Activated CD8-positive, alpha-beta memory T cell treated with anti-CD3 and anti-CD28 coated beads, Interleukin-2, amount 50 U/mL, for 48 hours (primary cell): ENCODE measurements at regions not wholly inside any gene's neighbourhood (a gene's known extent, or its start where the extent isn't known, plus 50 kb on each side); places are given as distances from the start of the nearest gene placed in this dataset.
"Not testable (repeated sequence)": the region's sequence is repeated elsewhere in the genome, so short reads cannot be mapped to it uniquely, and the experiment has no call there.

Experiments used
- DNase-seq: peaks from one replicate; pipeline ENCODE4 v3.0.0-alpha.2; 2020

DNA sequence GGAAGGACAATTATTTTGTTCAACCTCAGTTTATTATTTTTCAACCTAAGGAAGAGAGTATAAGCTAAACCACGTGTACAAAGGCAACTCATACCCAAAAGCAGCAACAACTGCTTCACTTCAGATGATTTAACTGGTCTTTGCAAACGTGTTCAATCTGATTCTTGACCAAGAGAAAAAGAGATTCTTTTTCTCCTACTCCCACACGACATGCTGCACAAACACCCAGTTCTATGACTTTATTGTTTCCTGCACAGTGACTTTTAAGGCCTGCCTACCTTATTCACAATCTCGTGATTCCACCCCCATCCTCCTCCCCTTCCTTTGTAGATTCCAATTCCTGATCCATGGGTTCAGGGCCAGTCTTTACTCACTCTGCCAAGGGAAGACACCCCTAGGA is 1394.8 kb upstream of the ZEB2 start:
- DNase-seq = no peak

DNA sequence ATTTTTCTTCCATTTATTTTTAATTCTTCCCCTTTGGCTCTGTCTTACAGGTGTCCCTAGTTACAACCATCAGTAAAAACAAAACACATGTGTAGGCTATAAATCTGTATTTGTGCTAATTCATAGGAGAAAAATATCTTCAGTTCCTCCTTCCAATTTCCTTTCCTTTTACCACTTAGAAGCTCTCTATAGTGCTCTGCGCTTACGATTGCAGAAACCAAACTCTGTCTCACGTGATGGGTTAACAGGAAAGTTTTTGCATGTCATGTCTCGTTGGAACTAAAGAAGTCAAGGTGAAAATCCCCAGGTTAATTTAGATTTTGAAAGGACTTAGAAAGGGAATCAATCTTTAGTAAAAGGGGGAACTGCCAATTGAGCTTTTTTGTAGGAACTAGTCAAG is 1390.5 kb upstream of the ZEB2 start:
- no peak for DNase-seq

DNA sequence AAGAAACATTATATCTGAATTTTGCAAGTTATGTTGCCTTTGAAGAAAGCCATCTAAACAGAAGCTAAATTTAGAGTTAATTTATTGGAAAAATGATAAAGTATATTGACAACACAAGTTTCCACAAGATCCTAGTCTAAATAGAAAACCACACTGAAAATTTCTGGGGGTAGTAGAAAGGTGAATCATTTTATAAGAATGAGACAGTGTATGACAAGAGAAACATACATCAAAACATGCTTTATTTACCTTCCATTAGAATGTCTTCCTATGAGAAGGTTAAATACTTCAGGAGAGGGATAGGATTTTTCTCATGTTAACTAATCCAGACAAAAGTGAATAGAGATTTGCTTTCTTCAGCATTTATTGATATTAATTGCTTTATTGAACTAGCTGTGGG is 1389.8 kb upstream of the ZEB2 start:
- no peak for DNase-seq

DNA sequence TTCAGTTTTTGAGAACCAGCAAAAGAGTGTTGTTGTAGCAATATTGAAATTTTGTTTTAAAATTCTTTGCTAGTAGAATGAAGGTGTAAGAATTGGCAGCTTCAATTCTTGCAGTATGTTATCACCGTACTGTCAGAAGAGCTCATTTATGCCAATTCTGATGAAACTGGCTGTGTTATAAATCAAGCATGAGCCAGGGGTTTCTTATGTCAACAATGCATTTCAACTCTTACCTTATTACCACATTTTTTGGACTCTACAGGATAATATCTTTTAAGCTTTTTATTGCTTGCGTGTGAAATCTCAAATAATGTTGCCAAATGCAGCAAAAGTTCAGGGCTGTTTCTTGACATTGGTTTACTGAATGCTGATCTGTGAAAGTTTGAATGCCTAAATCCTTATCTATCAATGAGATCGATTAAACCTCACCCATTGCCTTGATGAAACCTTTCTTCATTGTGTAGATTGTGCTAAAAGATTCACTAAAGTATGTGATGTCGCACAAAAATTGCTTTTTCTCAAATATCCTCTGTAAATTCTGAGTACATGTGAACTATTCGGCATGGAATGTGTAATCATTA is 1389.3 kb upstream of the ZEB2 start:
- DNase-seq = no peak

DNA sequence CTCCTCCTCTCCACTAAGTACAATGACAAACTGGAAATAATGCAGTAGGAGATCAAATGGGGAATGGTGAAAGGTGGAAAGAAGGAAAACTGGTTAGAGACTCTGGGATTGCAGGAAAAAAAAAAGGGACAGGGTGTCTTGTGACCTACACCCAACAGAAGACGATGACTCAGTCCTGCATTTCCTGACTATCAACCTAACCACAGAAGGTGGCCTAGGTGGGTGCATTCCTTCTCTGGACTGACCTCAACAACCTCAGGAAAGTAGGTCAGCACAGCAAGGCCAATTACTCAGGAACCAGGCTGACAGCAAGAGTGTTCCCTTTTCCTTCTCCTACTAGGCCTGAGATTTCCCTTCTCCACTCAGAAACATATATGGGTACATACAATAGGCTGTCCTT is 1386.4 kb upstream of the ZEB2 start:
- no peak for DNase-seq

DNA sequence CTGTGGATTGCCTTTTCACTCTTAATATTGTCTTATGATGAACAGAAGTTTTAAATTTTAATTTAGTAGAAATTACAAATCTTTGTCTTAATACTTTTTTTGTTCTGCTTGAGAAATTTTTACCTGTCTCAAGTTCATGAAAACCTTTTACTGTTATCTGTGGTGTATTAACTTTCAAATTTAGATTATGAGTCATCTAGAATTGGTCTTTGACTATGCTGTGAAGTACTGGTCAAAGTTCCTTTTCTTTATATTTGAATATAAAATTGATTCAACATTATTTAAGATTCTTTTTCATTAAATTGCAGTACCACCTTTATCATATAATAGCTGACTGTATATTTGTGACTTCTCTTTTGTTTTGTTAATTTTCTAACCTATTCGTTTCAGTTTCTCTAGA is 1385.5 kb upstream of the ZEB2 start:
- no peak for DNase-seq

DNA sequence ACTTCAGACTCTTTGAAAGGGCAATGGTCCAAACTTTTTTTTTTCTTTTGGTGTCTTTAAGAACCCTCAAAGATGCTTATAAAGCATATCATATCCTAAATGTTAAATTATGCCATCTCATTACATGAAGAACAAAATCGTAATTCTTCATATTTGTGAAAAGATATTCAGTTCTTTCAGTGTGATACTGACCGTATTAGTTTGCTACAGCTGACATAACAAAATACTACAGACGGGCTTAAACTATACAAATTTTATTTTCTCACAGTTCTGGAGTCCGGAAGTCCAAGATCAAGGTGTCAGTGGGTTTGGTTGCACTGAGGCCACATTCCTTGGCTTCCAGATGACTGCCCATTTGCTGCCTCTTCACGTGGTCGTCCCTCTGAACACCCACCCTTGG is 1377.2 kb upstream of the ZEB2 start:
- no peak for DNase-seq

DNA sequence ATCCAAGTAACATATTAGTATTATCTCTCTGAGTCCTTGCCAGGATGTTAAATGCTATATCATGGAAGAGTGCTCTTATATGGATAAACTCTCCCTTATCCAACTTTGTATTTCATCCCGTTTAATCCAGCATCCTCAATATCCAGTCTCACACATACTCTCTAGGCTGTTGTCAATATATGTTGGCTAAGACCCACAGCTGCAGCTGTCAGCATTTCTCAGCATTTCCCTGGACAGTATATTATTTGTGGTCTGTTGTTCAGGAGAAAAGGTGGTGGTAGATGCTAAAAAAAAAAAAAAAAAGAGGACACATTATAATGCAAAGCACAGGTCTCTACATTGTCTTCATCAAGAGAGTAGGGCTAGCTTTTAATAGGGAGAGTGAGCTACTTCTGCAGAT is 1368.0 kb upstream of the ZEB2 start:
- no peak for DNase-seq

DNA sequence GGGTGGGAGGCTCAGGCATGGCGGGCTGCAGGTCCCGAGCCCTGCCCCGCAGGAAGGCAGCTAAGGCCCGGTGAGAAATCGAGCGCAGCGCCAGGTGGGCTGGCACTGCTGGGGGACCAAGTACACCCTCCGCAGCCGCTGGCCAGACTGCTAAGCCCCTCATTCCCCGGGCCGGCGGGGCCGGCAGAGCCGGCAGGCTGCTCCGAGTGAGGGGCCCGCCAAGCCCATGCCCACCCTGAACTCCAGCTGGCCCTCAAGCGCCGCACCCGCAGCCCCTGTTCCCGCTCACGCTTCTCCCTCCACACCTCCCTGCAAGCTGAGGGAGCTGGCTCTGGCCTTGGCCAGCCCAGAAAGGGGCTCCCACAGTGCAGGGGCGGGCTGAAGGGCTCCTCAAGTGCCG is 1361.1 kb upstream of the ZEB2 start:
- DNase-seq = not testable (repeated sequence)

DNA sequence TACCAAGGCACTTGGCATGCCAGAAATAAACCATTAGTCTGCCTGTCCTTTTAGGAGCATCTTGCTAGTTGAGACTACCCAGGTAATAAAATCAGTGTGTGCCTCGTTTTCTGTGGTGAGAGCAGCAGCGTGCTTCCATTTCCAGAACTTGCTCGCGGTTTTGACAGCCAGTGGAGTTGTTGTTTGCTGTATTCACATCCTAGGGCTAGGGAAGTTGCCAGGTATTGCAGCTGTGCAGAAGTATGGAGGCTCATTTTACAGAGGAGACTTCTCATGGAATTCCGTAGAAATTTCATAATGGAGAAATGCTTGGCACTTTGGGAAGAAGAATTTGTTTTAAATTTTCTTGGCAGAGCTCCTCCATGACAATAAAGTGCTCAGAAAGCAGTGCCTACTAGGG is 1355.1 kb upstream of the ZEB2 start:
- no peak for DNase-seq

DNA sequence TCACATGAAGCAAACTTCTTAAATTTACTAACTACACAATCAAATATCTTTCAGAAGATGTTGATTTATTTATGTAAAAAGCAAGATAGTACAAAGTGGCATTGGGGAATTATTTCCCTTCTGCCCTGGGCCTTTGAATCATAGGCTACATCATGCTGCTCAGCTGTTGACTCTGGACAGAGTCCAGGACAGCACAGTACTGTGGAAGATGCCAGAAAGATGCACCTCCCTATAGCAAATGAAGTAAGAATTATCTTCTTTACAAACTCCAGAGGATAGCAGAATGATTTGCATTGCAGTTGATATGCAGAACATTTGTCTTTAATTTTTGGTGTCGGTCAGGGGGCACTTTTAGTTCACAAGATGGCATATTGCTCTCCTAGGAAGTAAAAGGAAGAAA is 1354.5 kb upstream of the ZEB2 start:
- no peak for DNase-seq

DNA sequence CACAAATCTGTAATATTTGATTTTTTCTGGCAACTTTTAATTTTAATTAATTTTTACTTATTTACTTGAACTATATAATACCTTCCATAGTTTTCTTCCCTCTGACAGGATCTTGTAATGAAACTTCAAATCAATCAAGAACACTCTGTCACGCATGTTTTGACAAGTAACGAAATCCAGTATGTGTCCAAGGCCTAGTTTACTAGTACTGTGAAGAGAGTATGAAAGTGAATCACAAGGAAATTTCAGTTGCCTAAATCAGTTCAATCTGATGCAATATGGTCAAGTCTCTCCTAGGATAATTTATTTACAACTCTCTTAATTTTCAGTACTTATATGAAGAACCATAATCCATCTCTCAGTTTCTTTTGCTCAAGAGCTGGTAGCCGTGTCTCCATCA is 1344.6 kb upstream of the ZEB2 start:
- DNase-seq = no peak

DNA sequence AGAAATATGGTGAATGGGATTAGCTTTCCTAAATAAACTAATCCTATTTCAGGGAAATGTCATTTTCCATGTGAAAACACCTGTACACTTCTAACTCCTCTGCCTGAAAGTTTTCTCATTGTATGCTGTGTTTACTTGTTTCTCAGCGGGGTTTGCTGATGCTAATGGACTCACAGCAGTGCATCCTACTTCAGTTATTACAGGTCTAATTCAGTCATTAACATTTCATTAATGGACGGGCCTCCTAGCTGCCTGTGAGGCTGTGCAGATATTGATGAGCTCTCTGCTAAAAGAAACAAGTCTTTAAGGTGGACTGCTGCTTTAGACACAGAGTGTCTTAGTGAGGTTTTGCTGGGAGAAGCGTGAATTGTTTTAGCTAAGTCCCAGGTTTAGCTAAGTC is 1342.0 kb upstream of the ZEB2 start:
- no peak for DNase-seq

DNA sequence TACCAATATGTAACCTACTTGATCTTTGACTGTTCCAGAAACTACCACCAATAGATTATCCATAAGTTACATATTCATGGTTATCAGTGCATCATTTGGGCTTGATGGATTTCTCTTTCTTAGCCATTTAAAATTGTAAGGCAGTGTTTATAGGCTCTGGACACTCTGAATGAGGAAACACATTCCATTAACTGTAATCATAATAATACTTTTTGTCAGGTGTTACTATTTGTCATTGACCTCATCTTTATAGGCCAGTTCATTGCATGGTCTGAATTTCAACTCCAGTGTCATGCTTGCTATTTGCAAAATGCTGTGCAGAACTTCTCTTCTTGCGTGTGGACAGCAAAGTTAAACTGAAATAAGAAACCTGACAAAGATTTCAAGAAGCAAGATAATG is 1340.2 kb upstream of the ZEB2 start:
- DNase-seq = no peak

DNA sequence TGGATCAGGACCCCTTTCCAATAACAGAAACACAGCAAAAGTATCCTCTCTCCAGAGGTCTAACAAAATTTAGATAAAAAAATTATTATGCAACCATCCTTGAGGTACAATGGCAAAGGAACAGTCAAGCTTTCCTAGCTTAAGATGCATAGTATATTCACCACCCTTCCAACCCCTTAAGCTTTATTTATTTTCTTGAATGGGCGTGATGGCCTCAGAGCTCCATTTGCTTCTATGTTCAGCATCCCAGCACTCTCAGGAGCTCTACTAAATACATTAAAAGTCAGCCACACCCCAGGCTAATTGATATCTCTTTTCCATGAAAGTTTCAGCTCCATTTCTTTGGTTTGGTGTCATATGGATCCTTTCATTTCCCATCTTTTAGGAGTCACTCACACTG is 1335.2 kb upstream of the ZEB2 start:
- no peak for DNase-seq

DNA sequence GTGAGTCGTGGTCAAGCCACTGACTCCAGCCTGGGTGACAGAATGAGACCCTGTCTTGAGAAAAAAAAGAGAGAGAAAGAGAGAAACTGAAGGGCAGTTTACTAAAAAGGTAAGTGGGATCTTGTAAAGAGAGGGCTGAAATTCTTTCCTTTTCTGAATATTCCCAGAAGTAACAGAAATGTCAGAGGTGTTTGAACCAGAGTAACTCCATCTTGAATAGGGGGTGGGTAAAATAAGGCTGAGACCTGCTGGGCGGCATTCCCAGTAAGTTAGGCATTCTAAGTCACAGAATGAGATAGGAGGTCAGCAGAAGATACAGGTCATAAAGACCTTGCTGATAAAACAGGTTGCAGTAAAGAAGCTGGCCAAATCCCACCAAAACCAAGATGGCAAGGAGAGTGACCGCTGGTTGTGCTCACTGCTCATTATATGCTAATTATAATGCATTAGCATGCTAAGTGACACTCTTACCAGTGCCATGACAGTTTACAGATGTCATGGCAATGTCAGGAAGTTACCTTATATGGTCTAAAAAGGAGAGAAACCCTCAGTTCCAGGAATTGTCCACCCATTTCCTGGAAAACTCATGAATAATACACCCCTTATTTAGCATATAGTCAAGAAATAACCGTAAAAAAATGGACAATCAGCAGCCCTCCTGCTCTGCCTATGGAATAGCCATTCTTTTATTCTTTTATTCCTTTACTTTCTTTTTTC is 1334.3 kb upstream of the ZEB2 start:
- no peak for DNase-seq

DNA sequence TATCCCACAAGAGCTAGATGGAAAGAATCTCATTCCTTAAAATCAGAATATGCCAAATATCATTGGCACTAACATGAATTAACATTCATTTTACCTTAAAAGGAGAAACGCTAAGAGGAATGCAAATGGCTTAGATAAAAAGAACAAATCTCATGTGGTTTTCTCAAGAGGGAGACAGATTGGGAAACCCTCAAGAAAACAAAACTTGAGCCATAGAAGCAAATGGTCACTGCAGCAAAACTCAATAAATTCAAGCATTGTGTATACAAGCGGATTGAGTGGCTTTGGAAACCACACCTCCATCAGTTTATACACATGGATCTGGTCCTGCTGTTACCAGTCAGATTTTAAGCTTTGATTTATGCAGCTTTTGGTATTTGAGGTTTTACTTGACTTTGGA is 1331.8 kb upstream of the ZEB2 start:
- DNase-seq = no peak

DNA sequence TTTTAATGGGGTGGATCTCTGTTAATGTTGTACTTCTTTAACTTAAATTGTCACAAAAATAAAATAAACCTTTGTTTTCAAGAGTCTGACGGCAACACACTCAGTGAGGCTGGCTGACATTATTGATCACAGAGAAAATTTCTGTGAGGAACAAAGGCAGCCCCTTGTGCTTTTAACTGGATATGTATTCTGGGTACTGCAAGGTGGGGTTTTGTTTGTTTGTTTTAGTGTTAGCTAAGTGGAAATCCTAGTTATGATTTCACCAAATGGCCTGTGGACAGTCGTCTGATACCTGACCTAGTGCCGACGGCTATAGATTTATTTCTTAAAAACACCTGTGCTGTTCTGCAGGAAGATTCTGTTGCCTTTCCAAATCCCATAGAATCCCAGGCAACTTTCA is 1329.5 kb upstream of the ZEB2 start:
- no peak for DNase-seq

DNA sequence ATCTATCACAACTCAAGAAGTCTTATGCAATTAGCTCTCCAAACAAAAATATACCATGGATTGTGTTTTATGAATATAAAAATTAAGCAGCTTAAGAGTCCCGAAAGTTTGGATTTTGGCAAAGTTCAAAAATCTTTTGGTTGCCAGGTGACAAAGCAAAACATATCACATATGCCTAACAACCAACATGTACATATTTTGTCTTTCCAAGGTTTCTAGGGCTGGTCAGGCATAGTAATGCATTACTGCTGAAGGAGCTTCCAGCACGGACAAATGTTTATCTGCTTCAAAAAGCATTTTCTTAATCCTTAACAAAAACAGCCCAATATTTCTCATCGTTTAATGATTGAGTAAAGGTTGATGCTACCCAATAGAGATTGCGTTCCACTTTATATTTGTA is 1327.1 kb upstream of the ZEB2 start:
- no peak for DNase-seq

DNA sequence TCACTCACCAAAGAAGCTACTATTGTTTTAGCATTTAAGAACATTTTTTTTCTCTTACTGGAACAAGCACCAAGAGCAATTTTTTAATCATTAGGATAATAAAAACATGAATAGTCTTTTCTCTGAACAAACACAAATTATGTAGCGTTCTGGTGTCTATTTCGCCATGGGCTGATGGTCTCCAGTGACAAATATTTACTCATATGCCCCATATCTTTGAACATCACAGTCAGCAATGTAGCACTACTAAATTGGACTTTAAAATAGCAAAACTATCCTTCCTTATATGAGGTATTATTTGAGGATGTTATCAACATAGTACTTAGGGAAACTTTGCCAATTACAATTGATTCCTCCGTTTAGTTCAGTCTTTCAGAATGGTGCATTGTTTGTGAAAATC is 1326.0 kb upstream of the ZEB2 start:
- DNase-seq = no peak

DNA sequence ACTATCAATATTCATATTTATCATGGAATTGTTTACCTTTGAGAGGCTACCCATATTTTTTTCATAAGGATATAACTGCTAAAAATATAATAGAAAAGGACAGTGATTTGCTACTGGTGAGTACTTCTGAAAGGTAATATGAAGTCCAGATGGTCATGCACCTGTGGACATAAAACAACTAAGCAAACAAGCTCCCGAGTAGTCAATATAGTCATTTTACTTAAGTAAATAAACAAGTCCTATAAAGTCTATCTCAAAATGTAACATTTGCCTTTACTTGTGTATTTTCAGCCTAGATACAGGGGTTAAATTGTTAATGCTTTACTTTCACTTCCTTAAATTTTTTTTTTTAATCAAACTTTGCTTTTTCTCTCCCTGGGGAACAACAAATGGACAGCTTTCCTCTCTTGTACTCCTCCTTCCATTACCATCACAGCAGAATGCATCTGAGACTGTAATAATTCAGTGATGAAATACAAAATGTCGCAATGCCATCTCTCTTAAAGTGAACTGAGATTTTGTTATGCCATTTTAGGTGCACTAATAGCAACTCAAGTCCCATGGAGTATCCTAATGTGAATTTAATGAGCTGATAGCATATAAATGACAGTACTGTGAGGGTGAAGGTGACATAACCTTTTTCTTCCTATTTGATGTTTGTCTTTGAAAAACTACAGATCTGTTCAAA is 1325.4 kb upstream of the ZEB2 start:
- DNase-seq = no peak

DNA sequence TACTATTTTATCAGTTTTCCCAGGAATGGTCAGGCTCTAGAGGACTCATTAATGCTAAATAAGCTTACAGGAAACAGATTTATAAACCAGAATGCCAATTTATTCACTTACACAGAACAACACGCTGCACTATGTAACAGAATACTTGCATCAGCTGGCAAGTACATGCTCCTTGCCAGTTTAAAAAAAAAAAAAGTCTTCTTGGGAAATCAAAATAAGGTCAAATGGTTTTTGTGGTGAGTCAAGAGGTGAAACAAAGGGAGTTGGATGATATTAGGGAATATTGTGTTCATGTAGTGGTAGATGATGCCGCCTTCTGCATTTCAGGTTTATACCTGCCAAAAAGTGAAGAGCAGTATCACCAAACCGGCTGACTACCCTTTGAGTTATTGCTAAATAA is 1322.1 kb upstream of the ZEB2 start:
- no peak for DNase-seq

DNA sequence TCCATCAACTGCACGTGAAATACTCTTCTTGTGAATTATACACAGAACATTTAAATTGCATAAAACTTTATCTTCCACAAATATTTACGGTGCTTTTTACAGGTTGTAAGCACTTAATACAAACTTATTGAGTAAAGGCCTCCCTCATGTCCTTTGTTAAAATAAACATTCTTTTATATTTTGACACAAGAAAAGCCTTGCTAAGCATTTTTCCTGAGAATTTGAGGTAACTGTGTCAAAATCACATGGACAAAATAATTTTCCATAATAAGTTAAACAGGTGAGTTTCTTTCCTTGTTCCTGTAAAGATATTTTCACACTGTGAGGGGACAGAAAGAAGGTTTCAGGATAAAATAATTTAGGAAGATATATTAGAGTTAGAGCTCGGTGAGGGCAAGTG is 1317.1 kb upstream of the ZEB2 start:
- DNase-seq = no peak

DNA sequence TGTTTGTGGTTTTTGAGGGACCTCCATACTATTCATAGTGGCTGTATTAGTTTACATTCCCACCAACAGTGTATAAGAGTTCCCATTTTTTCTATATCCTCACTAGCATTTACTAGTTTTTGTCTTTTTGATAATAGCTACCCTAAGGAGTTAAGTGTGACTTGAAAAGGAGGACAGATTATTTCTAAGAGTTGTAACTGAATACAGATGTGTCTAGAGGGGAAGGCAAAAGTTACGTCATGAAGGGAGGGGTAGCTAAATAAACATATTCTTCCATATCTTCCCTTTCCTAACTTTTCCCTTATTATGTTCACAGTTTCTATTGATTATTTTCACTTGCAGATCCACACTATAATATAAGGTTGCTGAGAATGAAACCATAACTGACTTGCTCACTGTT is 1315.7 kb upstream of the ZEB2 start:
- no peak for DNase-seq

DNA sequence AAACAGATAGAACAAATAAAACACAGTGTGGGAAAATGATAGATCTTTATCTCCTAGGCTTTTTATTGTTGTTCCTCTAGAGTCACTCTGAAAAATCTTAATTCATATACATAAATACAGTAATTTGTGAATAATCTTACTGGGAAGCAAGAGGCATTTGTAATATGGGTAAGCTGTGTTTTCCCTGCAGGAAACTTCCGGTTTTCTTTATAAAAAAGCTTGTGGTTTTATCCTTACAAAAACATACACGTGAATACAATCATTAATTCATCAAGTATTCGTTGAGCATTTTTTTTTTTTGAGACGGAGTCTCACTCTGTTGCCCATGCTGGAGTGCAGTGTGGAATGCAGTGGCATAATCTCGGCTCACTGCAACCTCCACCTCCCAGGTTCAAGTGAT is 1312.8 kb upstream of the ZEB2 start:
- no peak for DNase-seq
